ENCODE measurements at regions not wholly inside any gene's neighbourhood (a gene's known extent, or its start where the extent isn't known, plus 50 kb on each side); places are given as distances from the start of the nearest gene placed in this dataset.
A peak's percentile ranks its signal among the peaks of the same experiment; 100 is the strongest.

DNA sequence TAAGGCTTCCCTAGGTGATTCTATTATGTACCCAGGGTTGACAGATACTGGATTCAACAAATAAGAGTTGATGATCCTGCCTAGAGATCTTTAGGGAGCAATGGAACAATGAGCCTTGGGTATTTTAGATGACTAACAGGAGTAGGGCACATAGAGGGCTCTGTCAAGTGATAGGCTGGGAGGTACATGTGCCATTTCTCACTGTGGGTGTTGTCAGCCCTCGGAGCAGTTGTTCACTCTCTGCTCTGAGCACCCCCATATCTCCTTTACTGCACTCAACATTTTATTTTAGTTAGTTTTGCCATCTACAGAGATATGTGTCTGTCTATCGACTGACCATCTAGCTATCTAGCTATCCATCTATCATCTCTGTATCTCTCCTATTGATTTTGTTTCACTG lies 950.6 kb downstream of the TYW1 start:
- no peaks in the 10 kb centered on the region for H3K36me3 ChIP-seq (ENCODE audit: insufficient read depth, low read length, poor library complexity, severe bottlenecking)
- intact Hi-C loops (cut with micrococcal nuclease; ENCODE audit: unreplicated experiment), result no loop called here
- DNase-seq (ENCODE audit: low spot score), result no peak
- no peak overlapping the region for H3K4me3 ChIP-seq (ENCODE audit: low read depth, low read length, poor library complexity, severe bottlenecking)
- H3K4me1 ChIP-seq (ENCODE audit: insufficient read depth, low read length, poor library complexity, severe bottlenecking), result peaks cover 18% of the 10 kb centered on the region
- ChIA-PET CTCF (no interaction called here), POLR2A (ENCODE audit: low non-redundant PET) (no interaction called here)
- TF ChIP-seq EZH2 (IDR thresholded peaks at IDR 0.05; ENCODE audit: borderline replicate concordance, low read depth, low read length, poor library complexity, severe bottlenecking), result no peak
- TF ChIP-seq, protein P1, sequence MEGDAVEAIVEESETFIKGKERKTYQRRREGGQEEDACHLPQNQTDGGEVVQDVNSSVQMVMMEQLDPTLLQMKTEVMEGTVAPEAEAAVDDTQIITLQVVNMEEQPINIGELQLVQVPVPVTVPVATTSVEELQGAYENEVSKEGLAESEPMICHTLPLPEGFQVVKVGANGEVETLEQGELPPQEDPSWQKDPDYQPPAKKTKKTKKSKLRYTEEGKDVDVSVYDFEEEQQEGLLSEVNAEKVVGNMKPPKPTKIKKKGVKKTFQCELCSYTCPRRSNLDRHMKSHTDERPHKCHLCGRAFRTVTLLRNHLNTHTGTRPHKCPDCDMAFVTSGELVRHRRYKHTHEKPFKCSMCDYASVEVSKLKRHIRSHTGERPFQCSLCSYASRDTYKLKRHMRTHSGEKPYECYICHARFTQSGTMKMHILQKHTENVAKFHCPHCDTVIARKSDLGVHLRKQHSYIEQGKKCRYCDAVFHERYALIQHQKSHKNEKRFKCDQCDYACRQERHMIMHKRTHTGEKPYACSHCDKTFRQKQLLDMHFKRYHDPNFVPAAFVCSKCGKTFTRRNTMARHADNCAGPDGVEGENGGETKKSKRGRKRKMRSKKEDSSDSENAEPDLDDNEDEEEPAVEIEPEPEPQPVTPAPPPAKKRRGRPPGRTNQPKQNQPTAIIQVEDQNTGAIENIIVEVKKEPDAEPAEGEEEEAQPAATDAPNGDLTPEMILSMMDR (conservative IDR thresholded peaks at IDR 0.05; ENCODE audit: low read depth, low read length), result no peak
- H3K9me3 ChIP-seq (ENCODE audit: low read depth, low read length, poor library complexity, severe bottlenecking), result no peaks in the 10 kb centered on the region
- no TSS peak for BruUV-seq (replicated peaks)
- no peak overlapping the region for H3K27ac ChIP-seq (ENCODE audit: low read depth, low read length, poor library complexity, severe bottlenecking)
- no peaks in the 10 kb centered on the region for H3K27me3 ChIP-seq (replicated peaks; ENCODE audit: insufficient read depth, low read depth, low read length, poor library complexity)

DNA sequence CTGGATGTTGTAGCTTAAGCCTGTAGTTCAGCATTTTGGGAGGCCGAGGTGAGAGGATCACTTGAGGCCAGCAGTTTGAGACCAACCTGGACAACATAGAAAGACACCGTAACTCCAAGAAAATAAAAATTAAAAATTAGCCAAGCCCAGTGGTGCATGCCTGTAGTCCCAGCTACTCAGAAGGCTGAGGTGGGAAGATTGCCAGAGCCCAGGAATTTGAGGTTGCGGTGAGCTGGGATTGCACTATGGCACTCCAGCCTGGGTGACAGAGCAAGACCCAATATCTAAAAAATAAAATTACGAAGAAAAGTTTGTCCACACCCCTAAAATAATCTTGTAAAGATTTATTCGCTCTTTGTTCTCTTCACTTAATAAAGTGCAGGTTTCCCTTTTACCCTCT lies 951.0 kb downstream of the TYW1 start:
- BruUV-seq (replicated peaks), result no TSS peak
- Histone ChIP-seq H3K4me1 (ENCODE audit: insufficient read depth, low read length, poor library complexity, severe bottlenecking) (peaks cover 18% of the 10 kb centered on the region), H3K9me3 (ENCODE audit: low read depth, low read length, poor library complexity, severe bottlenecking) (no peaks in the 10 kb centered on the region), H3K27ac (ENCODE audit: low read depth, low read length, poor library complexity, severe bottlenecking) (no peak overlapping the region), H3K36me3 (ENCODE audit: insufficient read depth, low read length, poor library complexity, severe bottlenecking) (no peaks in the 10 kb centered on the region), H3K4me3 (ENCODE audit: low read depth, low read length, poor library complexity, severe bottlenecking) (no peak overlapping the region), H3K27me3 (replicated peaks; ENCODE audit: insufficient read depth, low read depth, low read length, poor library complexity) (no peaks in the 10 kb centered on the region)
- POLR2A ChIA-PET (ENCODE audit: low non-redundant PET), result no interaction called here
- CTCF ChIA-PET, result no interaction called here
- DNase-seq (ENCODE audit: low spot score), result no peak
- TF ChIP-seq, protein P1 (conservative IDR thresholded peaks at IDR 0.05; ENCODE audit: low read depth, low read length), result no peak
- TF ChIP-seq EZH2 (IDR thresholded peaks at IDR 0.05; ENCODE audit: borderline replicate concordance, low read depth, low read length, poor library complexity, severe bottlenecking), result no peak
- intact Hi-C loops (cut with micrococcal nuclease; ENCODE audit: unreplicated experiment), result no loop called here

DNA sequence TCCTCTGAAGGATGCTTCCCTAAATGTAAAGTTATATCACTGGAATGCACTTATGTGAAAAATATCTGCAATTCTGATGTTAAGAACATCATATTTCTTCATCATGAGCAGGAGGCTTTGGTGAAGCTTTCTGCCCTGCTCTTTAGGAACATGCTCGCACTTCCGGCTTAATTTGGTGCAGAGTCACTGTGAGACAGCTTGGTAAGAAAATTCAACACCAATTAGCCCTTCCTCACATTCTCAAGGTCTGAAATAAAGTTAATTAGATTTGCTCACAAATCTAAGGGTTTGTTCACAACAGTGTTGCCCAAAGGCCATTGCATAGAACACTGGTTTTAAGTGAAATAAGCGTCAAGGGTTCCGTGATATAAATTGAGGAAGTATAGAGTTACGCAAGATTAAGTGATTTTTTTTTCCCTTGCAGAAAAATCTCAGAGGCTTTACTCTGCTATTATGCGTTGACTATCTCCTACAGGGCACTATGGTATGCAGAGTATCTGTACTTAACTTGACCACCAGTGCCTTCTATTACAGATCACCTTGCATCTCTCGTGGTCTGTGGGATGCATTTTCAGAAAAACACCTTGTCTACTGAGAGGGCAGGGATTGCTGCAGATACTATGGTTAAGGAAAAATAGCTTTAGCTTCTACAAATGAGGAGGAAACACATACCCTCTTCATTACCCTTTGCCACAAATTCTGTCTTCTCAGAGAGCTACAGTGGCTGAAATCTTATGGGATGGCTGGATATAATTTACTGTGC lies 953.9 kb downstream of the TYW1 start:
- intact Hi-C loops (cut with micrococcal nuclease; ENCODE audit: unreplicated experiment), result no loop called here
- H3K36me3 ChIP-seq (ENCODE audit: insufficient read depth, low read length, poor library complexity, severe bottlenecking), result no peaks in the 10 kb centered on the region
- peak overlapping the region; percentile 65 for H3K27ac ChIP-seq (ENCODE audit: low read depth, low read length, poor library complexity, severe bottlenecking)
- H3K4me1 ChIP-seq (ENCODE audit: insufficient read depth, low read length, poor library complexity, severe bottlenecking), result peaks cover 18% of the 10 kb centered on the region
- POLR2A ChIA-PET (ENCODE audit: low non-redundant PET), result no interaction called here
- no peaks in the 10 kb centered on the region for H3K27me3 ChIP-seq (replicated peaks; ENCODE audit: insufficient read depth, low read depth, low read length, poor library complexity)
- DNase-seq (ENCODE audit: low spot score), result peak; percentile 74
- CTCF ChIA-PET, result interaction anchor here (1.1 kb wide), 1 partner anchor 325 kb away, joined by 3 read pairs; no protein-coding TSS in a partner anchor
- H3K9me3 ChIP-seq (ENCODE audit: low read depth, low read length, poor library complexity, severe bottlenecking), result no peaks in the 10 kb centered on the region
- BruUV-seq (replicated peaks), result no TSS peak
- H3K4me3 ChIP-seq (ENCODE audit: low read depth, low read length, poor library complexity, severe bottlenecking), result no peak overlapping the region
- TF ChIP-seq, protein P1 (conservative IDR thresholded peaks at IDR 0.05; ENCODE audit: low read depth, low read length), result no peak
- TF ChIP-seq EZH2 (IDR thresholded peaks at IDR 0.05; ENCODE audit: borderline replicate concordance, low read depth, low read length, poor library complexity, severe bottlenecking), result no peak

Data from A673 (cell line).